Smooth muscle cell (in vitro differentiated cells): ENCODE measurements at regions not wholly inside any gene's neighbourhood (a gene's known extent, or its start where the extent isn't known, plus 50 kb on each side); places are given as distances from the start of the nearest gene placed in this dataset.

ENCODE experiments used
- DNase-seq: peaks from one replicate; lab custom pipeline; 2025; ENCODE audit not compliant: unreplicated experiment; lab: John Stamatoyannopoulos, UW
- H2AFZ ChIP-seq: fragments of 200-600 bp; sonication (generic); 2 replicates; pipeline ENCODE4 v1.6.0; 2016; ENCODE audit warnings: antibody characterized with exemption, low read depth, mild to moderate bottlenecking
- H3F3A ChIP-seq: fragments of 200-600 bp; sonication (generic); 2 replicates; pipeline ENCODE4 v1.6.0; 2017; ENCODE audit warnings: antibody characterized with exemption, low read depth
- H3K27ac ChIP-seq: fragments of 200-600 bp; sonication (generic); 2 replicates; pipeline ENCODE4 v1.5.1; 2016; ENCODE audit warnings: low read depth, mild to moderate bottlenecking
- H3K27me3 ChIP-seq: fragments of 200-600 bp; sonication (generic); 2 replicates; pipeline ENCODE4 v1.6.1; 2016; ENCODE audit warnings: low read depth, mild to moderate bottlenecking
- H3K36me3 ChIP-seq: fragments of 200-600 bp; sonication (generic); 2 replicates; pipeline ENCODE4 v1.5.1; 2016; ENCODE audit warnings: low read depth
- H3K4me1 ChIP-seq: fragments of 200-600 bp; sonication (generic); 2 replicates; pipeline ENCODE4 v1.5.1; 2016; ENCODE audit warnings: low read depth
- H3K4me2 ChIP-seq: fragments of 200-600 bp; sonication (generic); 2 replicates; pipeline ENCODE4 v1.6.0; 2016; ENCODE audit warnings: mild to moderate bottlenecking
- H3K4me3 ChIP-seq: fragments of 200-600 bp; sonication (generic); 2 replicates; pipeline ENCODE4 v1.5.1; 2016; ENCODE audit warnings: mild to moderate bottlenecking
- H3K79me2 ChIP-seq: fragments of 200-600 bp; sonication (generic); 2 replicates; pipeline ENCODE4 v1.6.0; 2016; ENCODE audit warnings: low read depth, mild to moderate bottlenecking
- H3K9ac ChIP-seq: fragments of 200-600 bp; sonication (generic); 2 replicates; pipeline ENCODE4 v1.6.0; 2016; ENCODE audit warnings: low read depth
- H3K9me3 ChIP-seq: fragments of 200-600 bp; sonication (generic); replicated peaks from 2 replicates; pipeline ENCODE4 v1.5.1; 2016; ENCODE audit warnings: low read depth
- H4K20me1 ChIP-seq: fragments of 200-600 bp; sonication (generic); 2 replicates; pipeline ENCODE4 v1.6.0; 2016; ENCODE audit warnings: low read depth
- CTCF ChIP-seq: fragments of 200-600 bp; sonication (generic); IDR thresholded peaks from 2 replicates; pipeline ENCODE4 v1.5.1; 2017; ENCODE audit warnings: borderline replicate concordance, mild to moderate bottlenecking, antibody characterized with exemption; ENCODE audit not compliant: insufficient read depth, poor library complexity, severe bottlenecking
- WGBS: methylation state at CpG from one replicate; pipeline ENCODE4 v1.1.7; 2016; ENCODE audit warnings: low lambda C conversion rate; 5-methylcytosine and 5-hydroxymethylcytosine counted together

- no peak overlapping the region for H3K4me2 ChIP-seq
- no peaks in the 10 kb centered on the region for H3K27me3 ChIP-seq
- H3K36me3 ChIP-seq, result no peaks in the 10 kb centered on the region
- no peak overlapping the region for H3K27ac ChIP-seq
- H4K20me1 ChIP-seq, result no peaks in the 10 kb centered on the region
- H3K9me3 ChIP-seq, result no peaks in the 10 kb centered on the region
- H3F3A ChIP-seq, result peaks cover 10% of the 10 kb centered on the region
- WGBS, result 82% methylated on average over 3 of the region's 3 CpGs
- no peak for DNase-seq
- no peaks in the 10 kb centered on the region for H3K79me2 ChIP-seq
- no peak overlapping the region for H2AFZ ChIP-seq
- no peak for TF ChIP-seq CTCF
- H3K4me1 ChIP-seq, result no peaks in the 10 kb centered on the region
- H3K9ac ChIP-seq, result no peak overlapping the region
- no peak overlapping the region for H3K4me3 ChIP-seq
These were observed 332.1 kb upstream of the MAGI2 start for GRCh38 chr7:79785556-79785955.

GRCh38 chr7:79782906-79783305, 329.4 kb upstream of the MAGI2 start:
- Histone ChIP-seq H3K27ac (peak overlapping the region; percentile 59), H3K79me2 (no peaks in the 10 kb centered on the region), H3K27me3 (no peaks in the 10 kb centered on the region), H3K36me3 (no peaks in the 10 kb centered on the region), H3K4me1 (no peaks in the 10 kb centered on the region), H3K4me3 (no peak overlapping the region), H3K4me2 (no peak overlapping the region), H3K9ac (no peak overlapping the region), H4K20me1 (no peaks in the 10 kb centered on the region), H3F3A (peaks cover 10% of the 10 kb centered on the region), H3K9me3 (no peaks in the 10 kb centered on the region), H2AFZ (no peak overlapping the region)
- no peak for DNase-seq
- no peak for TF ChIP-seq CTCF

DNA sequence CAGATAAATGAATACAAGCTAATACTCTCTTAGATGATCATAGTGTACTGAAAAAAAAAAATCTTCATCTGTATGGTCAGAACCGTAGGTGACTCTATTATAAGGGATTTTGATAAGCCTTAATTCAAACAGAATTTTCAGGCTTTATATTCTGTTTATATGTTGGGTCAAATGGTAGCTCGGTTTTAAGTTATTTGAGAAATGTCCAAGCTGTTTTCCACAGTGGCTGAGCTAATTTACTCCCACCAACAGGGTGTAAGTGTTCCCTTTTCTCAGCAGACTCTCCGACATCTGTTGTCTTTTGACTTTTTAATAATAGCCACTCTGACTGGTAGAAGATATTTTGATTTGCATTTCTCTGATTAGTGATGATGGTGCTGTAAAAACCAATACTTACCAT, 328.8 kb upstream of the MAGI2 start:
- TF ChIP-seq CTCF, result no peak
- Histone ChIP-seq H3K4me1 (no peaks in the 10 kb centered on the region), H2AFZ (no peak overlapping the region), H3K36me3 (no peaks in the 10 kb centered on the region), H3F3A (peaks cover 10% of the 10 kb centered on the region), H3K9ac (no peak overlapping the region), H3K27me3 (no peaks in the 10 kb centered on the region), H3K27ac (peak overlapping the region; percentile 59), H3K79me2 (no peaks in the 10 kb centered on the region), H4K20me1 (no peaks in the 10 kb centered on the region), H3K4me2 (peak overlapping the region; percentile 79), H3K4me3 (no peak overlapping the region), H3K9me3 (no peaks in the 10 kb centered on the region)
- 14% methylated on average over 3 of the region's 3 CpGs for WGBS
- no peak for DNase-seq

DNA sequence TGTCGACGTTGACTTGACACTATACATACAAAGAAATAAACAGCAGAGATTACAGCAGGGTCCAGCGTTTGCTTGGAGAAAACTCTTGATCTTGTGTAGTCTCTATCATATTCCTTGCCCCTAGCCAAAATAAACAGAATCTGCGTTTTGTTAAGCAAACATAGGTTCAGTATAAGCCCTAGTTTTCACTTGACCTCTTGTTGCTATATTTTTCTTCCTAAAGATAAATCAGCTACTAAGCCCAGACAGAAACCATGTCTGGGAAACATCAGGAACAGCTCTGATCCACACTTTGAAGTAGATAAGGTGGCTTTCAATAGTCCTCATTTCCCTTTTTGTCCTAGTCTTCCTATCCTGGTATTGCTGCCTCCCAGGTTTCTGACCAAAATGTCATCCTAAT, 328.2 kb upstream of the MAGI2 start:
- H3K4me3 ChIP-seq, result no peak overlapping the region
- DNase-seq, result no peak
- peak overlapping the region; percentile 59 for H3K27ac ChIP-seq
- H3K27me3 ChIP-seq, result no peaks in the 10 kb centered on the region
- 18% methylated on average over 4 of the region's 4 CpGs for whole genome bisulfite sequencing
- no peaks in the 10 kb centered on the region for H4K20me1 ChIP-seq
- no peaks in the 10 kb centered on the region for H3K79me2 ChIP-seq
- no peaks in the 10 kb centered on the region for H3K36me3 ChIP-seq
- H3F3A ChIP-seq, result peaks cover 10% of the 10 kb centered on the region
- no peak overlapping the region for H3K9ac ChIP-seq
- no peak for TF ChIP-seq CTCF
- no peaks in the 10 kb centered on the region for H3K9me3 ChIP-seq
- H3K4me2 ChIP-seq, result peak overlapping the region; percentile 79
- H3K4me1 ChIP-seq, result no peaks in the 10 kb centered on the region
- no peak overlapping the region for H2AFZ ChIP-seq
